GM23338 (cell line): ENCODE measurements at regions not wholly inside any gene's neighbourhood (a gene's known extent, or its start where the extent isn't known, plus 50 kb on each side); places are given as distances from the start of the nearest gene placed in this dataset.

Experiments
- ATAC-seq: fragments of 200-7000 bp; cut with Tn5 transposase; 3 replicates; pipeline ENCODE4 v1.9.1; 2020
- DNase-seq: peaks from one replicate; pipeline ENCODE4 v3.0.0-alpha.2; 2015; ENCODE audit warnings: low spot score
- H2AFZ ChIP-seq: fragments of 200-600 bp; sonication (generic); 2 replicates; pipeline ENCODE4 v1.8.0; 2016; ENCODE audit warnings: antibody characterized with exemption, mild to moderate bottlenecking, moderate library complexity
- H3F3A ChIP-seq: fragments of 200-600 bp; sonication (generic); replicated peaks from 2 replicates; pipeline ENCODE4 v1.8.0; 2017; ENCODE audit warnings: antibody characterized with exemption, mixed run types, low read depth
- H3K27ac ChIP-seq: fragments of 200-600 bp; sonication (generic); 2 replicates; pipeline ENCODE4 v1.6.1; 2016; ENCODE audit warnings: low read depth
- H3K27me3 ChIP-seq: fragments of 200-600 bp; sonication (generic); 2 replicates; pipeline ENCODE4 v1.8.0; 2016; ENCODE audit warnings: mild to moderate bottlenecking, mixed run types, moderate library complexity; ENCODE audit not compliant: insufficient read depth
- H3K36me3 ChIP-seq: fragments of 200-600 bp; sonication (generic); 2 replicates; pipeline ENCODE4 v1.8.0; 2016; ENCODE audit warnings: mild to moderate bottlenecking; ENCODE audit not compliant: insufficient read depth
- H3K4me1 ChIP-seq: fragments of 200-600 bp; sonication (generic); 2 replicates; pipeline ENCODE4 v1.8.0; 2016; ENCODE audit warnings: mild to moderate bottlenecking, moderate library complexity; ENCODE audit not compliant: insufficient read depth
- H3K4me2 ChIP-seq: fragments of 200-600 bp; sonication (generic); 2 replicates; pipeline ENCODE4 v1.7.1; 2017; ENCODE audit warnings: mixed run types
- H3K4me3 ChIP-seq: fragments of 200-600 bp; sonication (generic); 2 replicates; pipeline ENCODE4 v1.6.1; 2016; ENCODE audit warnings: mixed run types
- H3K79me2 ChIP-seq: fragments of 200-600 bp; sonication (generic); replicated peaks from 2 replicates; pipeline ENCODE4 v1.8.0; 2017; ENCODE audit warnings: mild to moderate bottlenecking; ENCODE audit not compliant: insufficient read depth
- H3K9me2 ChIP-seq: fragments of 200-600 bp; sonication (generic); 2 replicates; pipeline ENCODE4 v1.8.0; 2017; ENCODE audit not compliant: insufficient read depth
- H4K20me1 ChIP-seq: fragments of 200-600 bp; sonication (generic); replicated peaks from 2 replicates; pipeline ENCODE4 v1.8.0; 2017; ENCODE audit warnings: mild to moderate bottlenecking; ENCODE audit not compliant: insufficient read depth
- H3K27ac Mint-ChIP-seq: 2 replicates; pipeline ENCODE4 v1.8.0; 2020; ENCODE audit warnings: inconsistent platforms, mild to moderate bottlenecking, moderate library complexity, mixed read lengths
- H3K27me3 Mint-ChIP-seq: 3 replicates; pipeline ENCODE4 v1.8.0; 2022; ENCODE audit warnings: low read depth, mild to moderate bottlenecking, moderate library complexity, mixed read lengths, inconsistent platforms; ENCODE audit not compliant: insufficient read depth, poor library complexity
- H3K36me3 Mint-ChIP-seq: 3 replicates; pipeline ENCODE4 v1.8.0; 2021; ENCODE audit warnings: low read depth, mild to moderate bottlenecking, inconsistent platforms, moderate library complexity, mixed read lengths
- H3K4me1 Mint-ChIP-seq: 3 replicates; pipeline ENCODE4 v1.8.0; 2020; ENCODE audit warnings: mild to moderate bottlenecking, inconsistent platforms, mixed read lengths
- H3K4me3 Mint-ChIP-seq: 3 replicates; pipeline ENCODE4 v1.8.0; 2021; ENCODE audit warnings: moderate library complexity, mild to moderate bottlenecking, inconsistent platforms, mixed read lengths
- H3K9me3 Mint-ChIP-seq: 3 replicates; pipeline ENCODE4 v1.8.0; 2020; ENCODE audit warnings: moderate library complexity, mild to moderate bottlenecking, inconsistent platforms, mixed read lengths
- CREB1 ChIP-seq: fragments of 250-450 bp; sonication (Bioruptor Pico); IDR thresholded peaks from 2 replicates; pipeline ENCODE4 v1.5.0; 2020; ENCODE audit warnings: low read depth, mild to moderate bottlenecking, moderate library complexity
- EZH2 ChIP-seq: fragments of 200-600 bp; sonication (generic); IDR thresholded peaks from one replicate; pipeline ENCODE4 v1.8.0; 2017; ENCODE audit warnings: antibody characterized with exemption, mild to moderate bottlenecking, low read depth; ENCODE audit not compliant: unreplicated experiment
- EZH2phosphoT487 ChIP-seq: fragments of 200-600 bp; sonication (generic); IDR thresholded peaks from one replicate; pipeline ENCODE4 v1.8.1; 2018; ENCODE audit warnings: antibody characterized with exemption; ENCODE audit not compliant: unreplicated experiment
- STAT1 ChIP-seq: IDR thresholded peaks from one replicate; pipeline ENCODE4 v1.6.1; 2016; ENCODE audit warnings: antibody characterized with exemption; ENCODE audit not compliant: unreplicated experiment
- TF ChIP-seq, protein P1 (sequence below): IDR thresholded peaks from 2 replicates; pipeline ENCODE4 v1.6.1; 2016; ENCODE audit warnings: antibody characterized with exemption

DNA sequence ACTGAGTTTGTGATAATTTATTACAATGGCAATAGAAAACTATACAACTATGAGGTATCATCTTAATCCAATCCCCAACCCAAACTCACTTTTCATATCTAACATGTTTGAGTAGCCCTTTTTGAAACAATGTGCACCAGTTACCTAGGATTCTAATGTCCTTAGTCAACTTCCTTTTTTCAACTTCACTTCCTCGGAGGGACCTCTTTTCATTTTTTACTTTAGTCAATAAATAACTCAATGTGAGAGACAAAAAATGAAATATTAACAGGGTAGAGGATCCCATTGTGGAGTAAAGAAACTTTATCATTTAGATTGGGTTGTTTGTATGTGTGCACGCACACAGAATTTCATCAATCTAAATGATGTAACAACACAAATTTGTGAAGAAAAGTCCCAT lies 193.6 kb upstream of the LRRC3B start:
- Mint-ChIP-seq H3K36me3 (no peaks in the 10 kb centered on the region), H3K4me1 (no peaks in the 10 kb centered on the region), H3K27ac (no peak overlapping the region), H3K27me3 (no peaks in the 10 kb centered on the region), H3K4me3 (no peak overlapping the region), H3K9me3 (no peaks in the 10 kb centered on the region)
- no peak for TF ChIP-seq CREB1 (CRISPR knock-in tag)
- TF ChIP-seq, protein P1, sequence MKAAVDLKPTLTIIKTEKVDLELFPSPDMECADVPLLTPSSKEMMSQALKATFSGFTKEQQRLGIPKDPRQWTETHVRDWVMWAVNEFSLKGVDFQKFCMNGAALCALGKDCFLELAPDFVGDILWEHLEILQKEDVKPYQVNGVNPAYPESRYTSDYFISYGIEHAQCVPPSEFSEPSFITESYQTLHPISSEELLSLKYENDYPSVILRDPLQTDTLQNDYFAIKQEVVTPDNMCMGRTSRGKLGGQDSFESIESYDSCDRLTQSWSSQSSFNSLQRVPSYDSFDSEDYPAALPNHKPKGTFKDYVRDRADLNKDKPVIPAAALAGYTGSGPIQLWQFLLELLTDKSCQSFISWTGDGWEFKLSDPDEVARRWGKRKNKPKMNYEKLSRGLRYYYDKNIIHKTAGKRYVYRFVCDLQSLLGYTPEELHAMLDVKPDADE: no peak
- H4K20me1 ChIP-seq: no peaks in the 10 kb centered on the region
- no peak for ATAC-seq
- no peaks in the 10 kb centered on the region for H3K27me3 ChIP-seq
- no peaks in the 10 kb centered on the region for H3K9me2 ChIP-seq
- no peak overlapping the region for H2AFZ ChIP-seq
- no peak overlapping the region for H3K4me2 ChIP-seq
- no peak overlapping the region for H3K27ac ChIP-seq
- no peaks in the 10 kb centered on the region for H3K36me3 ChIP-seq
- no peaks in the 10 kb centered on the region for H3F3A ChIP-seq
- DNase-seq: no peak
- no peaks in the 10 kb centered on the region for H3K4me1 ChIP-seq
- H3K79me2 ChIP-seq: no peaks in the 10 kb centered on the region
- no peak overlapping the region for H3K4me3 ChIP-seq

DNA sequence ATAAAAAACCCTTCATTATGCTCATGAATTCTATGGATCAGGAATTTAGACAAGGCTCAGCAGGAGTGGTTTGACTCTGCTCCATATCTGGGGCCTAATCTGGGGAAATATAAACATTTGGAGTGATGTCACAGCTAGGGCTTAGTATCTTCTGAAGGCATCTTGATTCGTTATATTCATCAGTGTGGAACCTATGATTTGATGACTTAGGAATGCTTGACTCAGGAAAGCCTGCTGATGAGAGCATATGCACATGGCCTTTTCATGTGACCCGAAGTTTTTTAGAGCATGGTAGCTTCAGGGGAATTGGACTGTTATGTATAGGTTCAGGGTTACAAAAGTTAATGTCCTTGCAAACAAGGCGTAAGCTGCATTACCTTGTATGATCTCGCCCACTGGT lies 184.9 kb upstream of the LRRC3B start:
- no peak overlapping the region for H3K4me2 ChIP-seq
- H3K9me3 Mint-ChIP-seq: no peaks in the 10 kb centered on the region
- H3K79me2 ChIP-seq: no peaks in the 10 kb centered on the region
- no peak overlapping the region for H3K4me3 ChIP-seq
- TF ChIP-seq STAT1: no peak
- TF ChIP-seq EZH2phosphoT487: no peak
- H3F3A ChIP-seq: no peaks in the 10 kb centered on the region
- DNase-seq (no peak), ATAC-seq (no peak)
- H3K27me3 Mint-ChIP-seq: peaks cover 2% of the 10 kb centered on the region
- H3K27me3 ChIP-seq: no peaks in the 10 kb centered on the region
- H3K9me2 ChIP-seq: no peaks in the 10 kb centered on the region
- no peaks in the 10 kb centered on the region for H3K36me3 ChIP-seq
- H3K27ac Mint-ChIP-seq: no peak overlapping the region; the same call in 1 of the 2 replicates
- H3K36me3 Mint-ChIP-seq: no peaks in the 10 kb centered on the region
- no peak overlapping the region for H3K4me3 Mint-ChIP-seq
- no peaks in the 10 kb centered on the region for H3K4me1 Mint-ChIP-seq
- no peaks in the 10 kb centered on the region for H3K4me1 ChIP-seq
- H4K20me1 ChIP-seq: no peaks in the 10 kb centered on the region
- no peak overlapping the region for H3K27ac ChIP-seq
- H2AFZ ChIP-seq: peak overlapping the region; percentile 86; the same call in 1 of the 2 replicates

- Histone ChIP-seq H3K4me3 (no peak overlapping the region), H2AFZ (peak overlapping the region; percentile 86; the same call in 1 of the 2 replicates), H3K9me2 (no peaks in the 10 kb centered on the region), H3K79me2 (no peaks in the 10 kb centered on the region), H3K4me1 (no peaks in the 10 kb centered on the region), H3K27me3 (no peaks in the 10 kb centered on the region), H3F3A (no peaks in the 10 kb centered on the region), H3K36me3 (no peaks in the 10 kb centered on the region), H4K20me1 (no peaks in the 10 kb centered on the region), H3K4me2 (no peak overlapping the region), H3K27ac (no peak overlapping the region)
- H3K4me1 Mint-ChIP-seq: no peaks in the 10 kb centered on the region
- peaks cover 5% of the 10 kb centered on the region for H3K27me3 Mint-ChIP-seq
- ATAC-seq (no peak), DNase-seq (no peak)
- peak overlapping the region; percentile 29 for H3K27ac Mint-ChIP-seq
- H3K36me3 Mint-ChIP-seq: no peaks in the 10 kb centered on the region
- H3K9me3 Mint-ChIP-seq: no peaks in the 10 kb centered on the region
- no peak overlapping the region for H3K4me3 Mint-ChIP-seq
- TF ChIP-seq, protein P1: no peak
- TF ChIP-seq EZH2phosphoT487 (no peak), EZH2 (no peak), CREB1 (CRISPR knock-in tag) (no peak)
Measured at GRCh38 chr3:26438325-26438940, 184.1 kb upstream of the LRRC3B start.
